H1 (cell line): ENCODE measurements at regions not wholly inside any gene's neighbourhood (a gene's known extent, or its start where the extent isn't known, plus 50 kb on each side); places are given as distances from the start of the nearest gene placed in this dataset.

Experiments
- CTCF ChIA-PET: fragments of 300-600 bp; sonication (Branson Sonifier 250); formaldehyde crosslinking; loops from one replicate; lab custom pipeline; 2021; ENCODE audit not compliant: partially characterized antibody; lab: Charles Lee
- POLR2A ChIA-PET: fragments of 300-600 bp; sonication (Branson Sonifier 250); formaldehyde crosslinking; loops from one replicate; lab custom pipeline; 2021; ENCODE audit warnings: inconsistent platforms; ENCODE audit not compliant: partially characterized antibody; lab: Charles Lee
- DNase-seq, 2 experiments: peaks; one replicate each; pipeline versions ENCODE4 v3.0.0 to v3.0.0-alpha.2; 2010 to 2022; ENCODE audit warnings: low spot score in 2 of 2, low read depth in 1 of 2, mixed read lengths in 1 of 2
- FAIRE-seq: peaks from 2 replicates; lab custom pipeline; 2011; peaks lifted over from hg19 to GRCh38; lab: Jason Lieb, UNC
- H2AFZ ChIP-seq: 2 replicates; pipeline ENCODE4 v1.8.1; 2012; ENCODE audit warnings: low read length, inconsistent platforms
- H2AK5ac ChIP-seq: 2 replicates; pipeline ENCODE4 v1.6.1; 2013; ENCODE audit warnings: low read depth, low read length
- H2BK120ac ChIP-seq: replicated peaks from 2 replicates; pipeline ENCODE3; 2013; ENCODE audit warnings: low read depth, low read length, inconsistent platforms
- H2BK12ac ChIP-seq: 2 replicates; pipeline ENCODE4 v1.6.1; 2013; ENCODE audit warnings: low read depth, low read length
- H2BK15ac ChIP-seq: 2 replicates; pipeline ENCODE4 v1.6.1; 2013; ENCODE audit warnings: low read length
- H2BK20ac ChIP-seq: 2 replicates; pipeline ENCODE4 v1.6.1; 2013; ENCODE audit warnings: low read length
- H2BK5ac ChIP-seq: 2 replicates; pipeline ENCODE4 v1.6.1; 2013; ENCODE audit warnings: low read depth, low read length
- H3K14ac ChIP-seq: 2 replicates; pipeline ENCODE4 v1.6.1; 2013; ENCODE audit warnings: inconsistent platforms; ENCODE audit not compliant: insufficient read length
- H3K18ac ChIP-seq: 2 replicates; pipeline ENCODE4 v1.6.1; 2013; ENCODE audit warnings: low read length; ENCODE audit errors: extremely low read depth
- H3K23ac ChIP-seq: 2 replicates; pipeline ENCODE4 v1.6.1; 2013; ENCODE audit warnings: inconsistent platforms; ENCODE audit not compliant: insufficient read length
- H3K23me2 ChIP-seq: 2 replicates; pipeline ENCODE4 v1.6.1; 2013; ENCODE audit warnings: low read depth, low read length
- H3K27ac ChIP-seq: 2 replicates; pipeline ENCODE4 v1.6.1; 2011; ENCODE audit warnings: low read depth, low read length, inconsistent platforms
- H3K27me3 ChIP-seq, 4 experiments: replicated peaks in 1 of 4; 1 replicate in 1 of 4; 2 replicates in 3 of 4; pipeline versions ENCODE4 v1.6.1 to v1.8.1; 2011 to 2013; ENCODE audit warnings: low read length in 3 of 4, mild to moderate bottlenecking in 3 of 4, inconsistent platforms in 2 of 4, mixed read lengths in 2 of 4, moderate library complexity in 1 of 4; ENCODE audit not compliant: control insufficient read depth in 3 of 4, insufficient read depth in 3 of 4; ENCODE audit errors: extremely low read depth in 1 of 4
- H3K36me3 ChIP-seq, 4 experiments: 2 replicates each; pipeline versions ENCODE4 v1.6.1 to v1.8.1; 2011 to 2013; ENCODE audit warnings: mild to moderate bottlenecking in 4 of 4, low read length in 3 of 4, moderate library complexity in 2 of 4, control low read depth in 1 of 4, inconsistent platforms in 1 of 4; ENCODE audit not compliant: insufficient read depth in 4 of 4, control insufficient read depth in 2 of 4
- H3K4ac ChIP-seq: replicated peaks from 2 replicates; pipeline ENCODE3; 2013; ENCODE audit warnings: low read length, low read depth, mixed read lengths, inconsistent platforms; ENCODE audit not compliant: insufficient read length
- H3K4me1 ChIP-seq, 4 experiments: replicated peaks in 1 of 4; 1 replicate in 1 of 4; 2 replicates in 3 of 4; pipeline versions ENCODE4 v1.6.1 to v1.8.1; 2011 to 2013; ENCODE audit warnings: low read length in 3 of 4, inconsistent platforms in 2 of 4, mixed read lengths in 1 of 4; ENCODE audit not compliant: insufficient read depth in 4 of 4, control insufficient read depth in 3 of 4
- H3K4me2 ChIP-seq, 2 experiments: 2 replicates each; pipeline versions ENCODE4 v1.6.1 to v1.8.1; 2011 to 2013; ENCODE audit warnings: low read depth in 2 of 2, low read length in 2 of 2, control low read depth in 1 of 2, inconsistent platforms in 1 of 2, mild to moderate bottlenecking in 1 of 2; ENCODE audit not compliant: insufficient read depth in 1 of 2
- H3K4me3 ChIP-seq, 4 experiments: fragments of 200-600, 300-600 bp in 1 of 4; sonication (generic), shearing (Covaris generic), sonication (Bioruptor Twin) in 1 of 4; 2 replicates each; pipeline versions ENCODE4 v1.5.1 to v1.8.1; 2011 to 2016; ENCODE audit warnings: low read length in 4 of 4, low read depth in 3 of 4, control low read depth in 2 of 4, inconsistent platforms in 2 of 4, mild to moderate bottlenecking in 2 of 4, mixed read lengths in 1 of 4, moderate library complexity in 1 of 4; ENCODE audit not compliant: insufficient read depth in 2 of 4; ENCODE audit errors: extremely low read depth in 1 of 4
- H3K56ac ChIP-seq: replicated peaks from 2 replicates; pipeline ENCODE3; 2013; ENCODE audit warnings: low read depth, mild to moderate bottlenecking, mixed read lengths, low read length, inconsistent platforms; ENCODE audit not compliant: insufficient read length
- H3K79me1 ChIP-seq: 2 replicates; pipeline ENCODE4 v1.6.1; 2013; ENCODE audit warnings: low read depth, low read length, control low read depth
- H3K79me2 ChIP-seq, 2 experiments: 2 replicates each; pipeline versions ENCODE4 v1.6.1 to v1.8.1; 2012 to 2013; ENCODE audit warnings: low read length in 2 of 2, mild to moderate bottlenecking in 2 of 2, inconsistent platforms in 1 of 2; ENCODE audit not compliant: insufficient read depth in 2 of 2, control insufficient read depth in 1 of 2
- H3K9ac ChIP-seq, 4 experiments: replicated peaks in 1 of 4; 1 replicate in 1 of 4; 2 replicates in 3 of 4; pipeline versions ENCODE4 v1.6.1 to v1.8.1; 2011 to 2013; ENCODE audit warnings: low read depth in 3 of 4, low read length in 3 of 4, control low read depth in 2 of 4, mild to moderate bottlenecking in 2 of 4, moderate library complexity in 2 of 4, inconsistent platforms in 1 of 4; ENCODE audit errors: extremely low read depth in 1 of 4
- H3K9me3 ChIP-seq, 2 experiments: 2 replicates each; pipeline versions ENCODE4 v1.6.1 to v1.8.1; 2012 to 2013; ENCODE audit warnings: mild to moderate bottlenecking in 2 of 2, moderate library complexity in 2 of 2, control low read depth in 1 of 2, inconsistent platforms in 1 of 2, low read depth in 1 of 2, low read length in 1 of 2, mixed read lengths in 1 of 2; ENCODE audit not compliant: insufficient read depth in 2 of 2
- H4K20me1 ChIP-seq, 2 experiments: replicated peaks in 1 of 2; 2 replicates each; pipeline versions ENCODE3 to v1.8.1; 2011 to 2013; ENCODE audit warnings: inconsistent platforms in 2 of 2, low read length in 2 of 2, mild to moderate bottlenecking in 1 of 2; ENCODE audit not compliant: insufficient read depth in 2 of 2, control insufficient read depth in 1 of 2
- H4K5ac ChIP-seq: 2 replicates; pipeline ENCODE4 v1.6.1; 2013; ENCODE audit warnings: low read length, low read depth, mixed read lengths, inconsistent platforms; ENCODE audit not compliant: insufficient read length
- H4K8ac ChIP-seq: 2 replicates; pipeline ENCODE4 v1.8.0; 2013; ENCODE audit warnings: mild to moderate bottlenecking, moderate library complexity, low read length, inconsistent platforms; ENCODE audit not compliant: insufficient read depth; ENCODE audit errors: extremely low read depth
- H4K91ac ChIP-seq: replicated peaks from 2 replicates; pipeline ENCODE3; 2013; ENCODE audit warnings: low read length, mixed read lengths, inconsistent platforms; ENCODE audit not compliant: insufficient read length
- CBX8 ChIP-seq: fragments of 300-800, 300-1000 bp; sonication (generic); IDR thresholded peaks from 2 replicates; pipeline ENCODE4 v1.7.1; 2016; ENCODE audit warnings: low read depth, low read length, borderline replicate concordance
- CTCF ChIP-seq, 3 experiments: IDR thresholded peaks; 1 replicate in 2 of 3; 2 replicates in 1 of 3; pipeline versions ENCODE4 v1.5.1 to v1.6.1; 2011; ENCODE audit warnings: low read length in 3 of 3, mild to moderate bottlenecking in 3 of 3, inconsistent platforms in 2 of 3, low read depth in 1 of 3, moderate library complexity in 1 of 3; ENCODE audit not compliant: insufficient read depth in 1 of 3; ENCODE audit errors: control extremely low read depth in 1 of 3
- EZH2 ChIP-seq: fragments of 200-600 bp; sonication (generic); IDR thresholded peaks from 2 replicates; pipeline ENCODE4 v1.7.1; 2012; ENCODE audit warnings: low read depth, mild to moderate bottlenecking, moderate library complexity, low read length, inconsistent platforms; ENCODE audit not compliant: severe bottlenecking
- HDAC2 ChIP-seq, 2 experiments: fragments of 300-600 bp in 1 of 2; sonication (generic) in 1 of 2; IDR thresholded peaks; 2 replicates each; pipeline ENCODE4 v1.6.1; 2011 to 2012; ENCODE audit warnings: low read depth in 2 of 2, low read length in 2 of 2, mild to moderate bottlenecking in 2 of 2, moderate library complexity in 2 of 2, borderline replicate concordance in 1 of 2, inconsistent platforms in 1 of 2
- HDAC6 ChIP-seq: IDR thresholded peaks from one replicate; pipeline ENCODE4 v1.7.1; 2012; ENCODE audit warnings: low read depth, mild to moderate bottlenecking, inconsistent platforms, low read length, moderate library complexity
- KDM4A ChIP-seq: IDR thresholded peaks from one replicate; pipeline ENCODE4 v1.7.1; 2012; ENCODE audit warnings: low read depth, mild to moderate bottlenecking, moderate library complexity, low read length, inconsistent platforms; ENCODE audit not compliant: severe bottlenecking
- KDM5A ChIP-seq: fragments of 200-600 bp; IDR thresholded peaks from 2 replicates; pipeline ENCODE4 v1.7.1; 2012; ENCODE audit warnings: mild to moderate bottlenecking, low read length, inconsistent platforms, mixed read lengths
- MAFK ChIP-seq: IDR thresholded peaks from 2 replicates; pipeline ENCODE4 v1.6.1; 2012; ENCODE audit warnings: low read depth, mild to moderate bottlenecking, improper control_type of control experiment, low read length
- SAP30 ChIP-seq: fragments of 300-600 bp; sonication (generic); IDR thresholded peaks from 2 replicates; pipeline ENCODE4 v1.7.1; 2012; ENCODE audit warnings: low read length, moderate library complexity, mild to moderate bottlenecking, inconsistent platforms; ENCODE audit not compliant: insufficient read depth, insufficient replicate concordance
- WGBS, 2 experiments: shearing (Covaris generic) in 1 of 2; methylation state at CpG; one replicate each; pipeline versions ENCODE4 v1.1.6 to v1.1.7; 2013 to 2015; ENCODE audit warnings: low lambda C conversion rate in 2 of 2, mixed read lengths in 2 of 2, inconsistent platforms in 1 of 2, low coverage in 1 of 2, missing lambda C conversion rate in 1 of 2; ENCODE audit not compliant: insufficient replicate concordance in 2 of 2, insufficient coverage in 1 of 2, insufficient read length in 1 of 2; ENCODE audit errors: extremely low coverage in 1 of 2, missing lambda C conversion rate in 1 of 2; 5-methylcytosine and 5-hydroxymethylcytosine counted together

- Histone ChIP-seq H3K9ac (no peak overlapping the region), H2AFZ (no peak overlapping the region), H2BK15ac (no peak overlapping the region), H3K27me3 (peaks cover 0 to 1% (median 0%) of the 10 kb centered on the region in 4 experiments; a peak in 1 of 7 replicates), H3K9me3 (no peaks in the 10 kb centered on the region), H3K79me2 (no peaks in the 10 kb centered on the region), H4K91ac (no peak overlapping the region), H3K14ac (no peak overlapping the region), H3K18ac (no peak overlapping the region), H3K56ac (no peak overlapping the region), H3K23me2 (peaks cover 2% of the 10 kb centered on the region; the same call in 1 of the 2 replicates), H4K20me1 (no peaks in the 10 kb centered on the region), H4K5ac (no peak overlapping the region), H2BK20ac (no peak overlapping the region), H3K4me2 (no peak overlapping the region), H2BK5ac (no peak overlapping the region), H3K4ac (no peak overlapping the region), H4K8ac (no peak overlapping the region), H3K4me1 (no peaks in the 10 kb centered on the region), H2BK120ac (no peak overlapping the region), H3K36me3 (no peaks in the 10 kb centered on the region), H3K79me1 (no peaks in the 10 kb centered on the region), H2BK12ac (no peak overlapping the region), H3K4me3 (no peak overlapping the region), H2AK5ac (no peak overlapping the region), H3K27ac (no peak overlapping the region), H3K23ac (no peak overlapping the region)
- CTCF ChIA-PET, result no interaction called here
- TF ChIP-seq CBX8 (no peak), MAFK (no peak), CTCF (IDR thresholded peaks at IDR 0.05; ENCODE audit: control extremely low read depth in 1 of 3, insufficient read depth in 1 of 3, low read depth in 1 of 3, low read length in 3 of 3) (no peak), HDAC2 (IDR thresholded peaks at IDR 0.05; ENCODE audit: borderline replicate concordance in 1 of 2, low read depth in 2 of 2, low read length in 2 of 2) (no peak), KDM4A (no peak), SAP30 (no peak), EZH2 (no peak), KDM5A (no peak), HDAC6 (no peak)
- DNase-seq, result no peak
- WGBS, 2 experiments, result 91% methylated on average over 2 of the region's 2 CpGs; no CpG with 5 or more reads in 1 of the 2 experiments
- no peak for FAIRE-seq
- POLR2A ChIA-PET, result no interaction called here
These were observed 316.7 kb upstream of the KITLG start for GRCh38 chr12:88896958-88897357.
